ENCODE measurements at regions not wholly inside any gene's neighbourhood (a gene's known extent, or its start where the extent isn't known, plus 50 kb on each side); places are given as distances from the start of the nearest gene placed in this dataset.

DNA sequence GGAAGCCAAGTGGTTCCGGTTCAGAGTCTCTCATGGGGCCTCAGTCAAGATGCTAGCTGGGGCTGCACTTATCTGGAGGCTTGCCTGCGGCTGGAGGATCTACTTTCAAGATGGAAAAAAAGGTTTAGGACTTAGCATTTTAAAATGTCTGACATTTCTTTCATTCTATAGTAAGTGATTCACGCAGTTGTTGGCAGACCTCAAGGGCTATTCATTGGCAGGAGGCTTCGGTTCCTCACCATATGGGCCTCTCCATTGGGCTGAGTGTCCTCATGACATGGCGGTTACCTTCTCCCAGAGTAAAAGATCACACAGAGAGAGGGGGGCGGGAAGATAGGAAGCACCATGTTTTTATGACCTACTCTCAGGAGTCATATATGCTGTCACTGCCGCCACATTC lies 298.0 kb upstream of the PLET1 start:
- TF ChIP-seq, protein P1, sequence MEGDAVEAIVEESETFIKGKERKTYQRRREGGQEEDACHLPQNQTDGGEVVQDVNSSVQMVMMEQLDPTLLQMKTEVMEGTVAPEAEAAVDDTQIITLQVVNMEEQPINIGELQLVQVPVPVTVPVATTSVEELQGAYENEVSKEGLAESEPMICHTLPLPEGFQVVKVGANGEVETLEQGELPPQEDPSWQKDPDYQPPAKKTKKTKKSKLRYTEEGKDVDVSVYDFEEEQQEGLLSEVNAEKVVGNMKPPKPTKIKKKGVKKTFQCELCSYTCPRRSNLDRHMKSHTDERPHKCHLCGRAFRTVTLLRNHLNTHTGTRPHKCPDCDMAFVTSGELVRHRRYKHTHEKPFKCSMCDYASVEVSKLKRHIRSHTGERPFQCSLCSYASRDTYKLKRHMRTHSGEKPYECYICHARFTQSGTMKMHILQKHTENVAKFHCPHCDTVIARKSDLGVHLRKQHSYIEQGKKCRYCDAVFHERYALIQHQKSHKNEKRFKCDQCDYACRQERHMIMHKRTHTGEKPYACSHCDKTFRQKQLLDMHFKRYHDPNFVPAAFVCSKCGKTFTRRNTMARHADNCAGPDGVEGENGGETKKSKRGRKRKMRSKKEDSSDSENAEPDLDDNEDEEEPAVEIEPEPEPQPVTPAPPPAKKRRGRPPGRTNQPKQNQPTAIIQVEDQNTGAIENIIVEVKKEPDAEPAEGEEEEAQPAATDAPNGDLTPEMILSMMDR (IDR thresholded peaks at IDR 0.05): no peak
- TF ChIP-seq POLR2A (IDR thresholded peaks at IDR 0.05): no peak

Data from breast epithelium (tissue), 3 donors.